Ascending aorta (tissue), 2 donors: ENCODE measurements at regions not wholly inside any gene's neighbourhood (a gene's known extent, or its start where the extent isn't known, plus 50 kb on each side); places are given as distances from the start of the nearest gene placed in this dataset.

Source experiments
- DNase-seq, 2 donors: peaks; one replicate each; pipeline ENCODE4 v3.0.0-alpha.2; 2019; ENCODE audit warnings: low spot score in 2 of 2
- H3K27ac ChIP-seq, 2 donors: fragments of 200-600 bp; sonication (generic); one replicate each; pipeline ENCODE4 v1.5.1; 2016 to 2017; ENCODE audit warnings: mild to moderate bottlenecking in 1 of 2
- H3K27me3 ChIP-seq: fragments of 200-600 bp; sonication (generic); one replicate; pipeline ENCODE4 v1.5.1; 2017
- H3K36me3 ChIP-seq, 2 donors: fragments of 200-600 bp; sonication (generic); one replicate each; pipeline ENCODE4 v1.5.1; 2016
- H3K4me1 ChIP-seq, 2 donors: fragments of 200-600 bp; sonication (generic); one replicate each; pipeline ENCODE4 v1.5.1; 2016 to 2017; ENCODE audit warnings: mild to moderate bottlenecking in 1 of 2
- H3K4me3 ChIP-seq, 2 donors: fragments of 200-600 bp; sonication (generic); one replicate each; pipeline ENCODE4 v1.5.1; 2016 to 2017; ENCODE audit warnings: mild to moderate bottlenecking in 1 of 2
- H3K9me3 ChIP-seq, 2 donors: fragments of 200-600 bp; sonication (generic); one replicate each; pipeline ENCODE4 v1.5.1; 2016
- CTCF ChIP-seq, 3 experiments: fragments of 200-600 bp in 2 of 3; fragments of 450-650 bp in 1 of 3; sonication (generic) in 2 of 3; IDR thresholded peaks; one replicate each; pipeline ENCODE4 v1.5.1; 2016 to 2019; ENCODE audit warnings: antibody characterized with exemption in 3 of 3, mild to moderate bottlenecking in 1 of 3, moderate library complexity in 1 of 3
- intact Hi-C: fragments of 100-400 bp; cut with DNase I; formaldehyde crosslinking; loops from one replicate; pipeline ENCODE4 v1.15.1; 2023

- Histone ChIP-seq H3K4me1 (no peaks in the 10 kb centered on the region), H3K9me3 (no peaks in the 10 kb centered on the region), H3K4me3 (no peak overlapping the region), H3K27ac (no peak overlapping the region), H3K27me3 (no peaks in the 10 kb centered on the region), H3K36me3 (no peaks in the 10 kb centered on the region)
- intact Hi-C loops, result no loop called here
- TF ChIP-seq CTCF (IDR thresholded peaks at IDR 0.05), result no peak
- no peak for DNase-seq
Observed at GRCh38 chr2:16716024-16716423, 50.4 kb upstream of the CYRIA start.
